IPS-18a (cell line): ENCODE measurements at regions not wholly inside any gene's neighbourhood (a gene's known extent, or its start where the extent isn't known, plus 50 kb on each side); places are given as distances from the start of the nearest gene placed in this dataset.
A peak's percentile ranks its signal among the peaks of the same experiment; 100 is the strongest.
"Not testable (repeated sequence)": the region's sequence is repeated elsewhere in the genome, so short reads cannot be mapped to it uniquely, and the experiment has no call there.

Experiments used
- H3K27ac ChIP-seq: one replicate; pipeline ENCODE4 v1.5.1; 2013; ENCODE audit warnings: low read length
- H3K27me3 ChIP-seq: one replicate; pipeline ENCODE4 v1.6.1; 2013; ENCODE audit warnings: mild to moderate bottlenecking, low read length; ENCODE audit not compliant: control insufficient read depth, insufficient read depth
- H3K36me3 ChIP-seq: one replicate; pipeline ENCODE4 v1.6.1; 2013; ENCODE audit warnings: low read depth, low read length; ENCODE audit not compliant: control insufficient read depth
- H3K4me1 ChIP-seq: one replicate; pipeline ENCODE4 v1.6.1; 2013; ENCODE audit warnings: low read depth, low read length; ENCODE audit not compliant: control insufficient read depth
- H3K4me3 ChIP-seq: one replicate; pipeline ENCODE4 v1.5.1; 2013; ENCODE audit warnings: low read length
- H3K9ac ChIP-seq: one replicate; pipeline ENCODE4 v1.6.1; 2013; ENCODE audit warnings: mild to moderate bottlenecking, low read length, moderate library complexity
- H3K9me3 ChIP-seq: one replicate; pipeline ENCODE4 v1.6.1; 2013; ENCODE audit warnings: low read depth, low read length; ENCODE audit not compliant: control insufficient read depth

DNA sequence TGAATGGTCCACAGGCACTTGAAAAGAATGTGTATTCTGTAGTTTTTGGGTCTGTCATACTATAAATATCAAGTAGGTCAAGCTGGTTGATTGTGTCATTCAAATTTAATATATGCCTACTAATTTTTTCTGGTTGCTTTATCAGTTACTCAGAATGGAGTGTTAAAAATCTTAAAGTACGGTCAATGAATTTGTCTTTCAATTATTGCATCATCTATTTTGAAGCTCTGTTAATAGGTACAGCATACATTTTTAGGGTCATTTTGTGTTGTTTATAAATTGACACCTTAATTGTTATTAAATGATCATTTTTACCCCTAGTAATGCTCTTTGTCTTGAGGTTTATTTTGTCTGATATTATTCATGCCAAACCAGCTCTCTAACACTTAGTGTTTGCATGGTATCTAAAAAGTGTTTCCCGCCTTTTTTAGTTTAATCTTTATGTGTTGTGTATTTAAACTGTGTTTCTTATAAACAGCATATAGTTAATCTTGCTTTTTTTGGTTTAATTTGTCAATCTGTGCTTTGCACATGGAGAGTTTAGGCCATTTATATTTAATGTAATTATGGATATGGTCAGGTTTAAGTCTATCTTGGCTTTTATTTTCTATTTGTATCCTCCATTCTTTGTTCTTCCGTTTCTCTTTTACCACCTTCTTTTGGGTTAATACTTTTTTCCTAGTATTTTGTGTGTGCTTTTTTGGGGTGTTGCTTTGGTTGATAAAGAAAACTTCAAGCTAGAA, 204.9 kb upstream of the EEF2KMT start:
- Histone ChIP-seq H3K4me1 (no peaks in the 10 kb centered on the region), H3K4me3 (no peak overlapping the region), H3K27me3 (no peaks in the 10 kb centered on the region), H3K36me3 (no peaks in the 10 kb centered on the region), H3K27ac (no peak overlapping the region), H3K9me3 (peaks cover 8% of the 10 kb centered on the region), H3K9ac (no peak overlapping the region)

DNA sequence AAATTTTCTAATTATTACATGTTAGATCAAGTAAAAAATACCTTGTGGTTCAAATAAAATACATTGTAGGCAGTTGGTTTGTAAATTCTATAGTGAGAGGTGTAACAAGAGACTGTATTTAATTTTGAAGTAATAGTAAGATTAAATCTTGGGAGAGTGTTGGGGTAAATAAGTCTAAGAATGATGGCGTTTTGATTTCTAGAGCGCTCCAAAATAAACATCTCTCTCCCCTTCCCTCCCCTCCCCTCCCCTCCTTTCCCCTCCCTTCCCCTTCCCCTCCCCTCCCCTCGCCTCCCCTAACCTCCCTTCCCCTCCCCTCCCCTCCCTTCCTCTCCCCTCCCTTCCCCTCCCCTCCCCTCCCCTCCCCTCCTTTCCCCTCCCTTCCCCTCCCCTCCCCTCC, 200.6 kb upstream of the EEF2KMT start:
- Histone ChIP-seq H3K9ac (no peak overlapping the region), H3K9me3 (peaks cover 8% of the 10 kb centered on the region), H3K27ac (no peak overlapping the region), H3K4me3 (no peak overlapping the region), H3K36me3 (no peaks in the 10 kb centered on the region), H3K4me1 (peaks cover 10% of the 10 kb centered on the region), H3K27me3 (no peaks in the 10 kb centered on the region)

GRCh38 chr16:5296176-5296575, 198.6 kb upstream of the EEF2KMT start:
- H3K36me3 ChIP-seq = no peaks in the 10 kb centered on the region
- H3K4me1 ChIP-seq = peaks cover 10% of the 10 kb centered on the region
- no peaks in the 10 kb centered on the region for H3K27me3 ChIP-seq
- H3K4me3 ChIP-seq = no peak overlapping the region
- H3K9me3 ChIP-seq = peaks cover 3% of the 10 kb centered on the region
- no peak overlapping the region for H3K27ac ChIP-seq
- no peak overlapping the region for H3K9ac ChIP-seq

DNA sequence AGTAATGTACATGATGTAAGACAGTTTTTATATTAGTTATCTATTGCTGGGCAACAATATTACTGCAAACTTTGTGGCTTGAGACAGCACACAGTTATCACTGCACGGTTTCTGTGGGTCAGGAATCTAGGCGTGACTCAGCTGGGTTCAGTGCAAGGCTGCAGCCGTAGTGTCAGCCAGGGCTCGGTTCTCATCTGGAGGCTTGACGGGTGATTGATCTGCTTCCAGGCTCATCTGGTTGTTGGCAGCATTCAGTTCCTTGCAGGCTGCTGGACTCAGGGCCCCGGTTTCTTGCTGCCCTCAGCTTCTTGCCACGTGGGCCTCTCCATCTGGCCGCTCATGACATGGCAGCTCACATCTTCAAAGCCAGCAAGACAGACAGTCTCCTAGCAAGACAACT, 197.7 kb upstream of the EEF2KMT start:
- not testable (repeated sequence) for H3K4me1 ChIP-seq, H3K9me3 ChIP-seq, H3K27me3 ChIP-seq, H3K27ac ChIP-seq, H3K4me3 ChIP-seq, H3K9ac ChIP-seq, H3K36me3 ChIP-seq

DNA sequence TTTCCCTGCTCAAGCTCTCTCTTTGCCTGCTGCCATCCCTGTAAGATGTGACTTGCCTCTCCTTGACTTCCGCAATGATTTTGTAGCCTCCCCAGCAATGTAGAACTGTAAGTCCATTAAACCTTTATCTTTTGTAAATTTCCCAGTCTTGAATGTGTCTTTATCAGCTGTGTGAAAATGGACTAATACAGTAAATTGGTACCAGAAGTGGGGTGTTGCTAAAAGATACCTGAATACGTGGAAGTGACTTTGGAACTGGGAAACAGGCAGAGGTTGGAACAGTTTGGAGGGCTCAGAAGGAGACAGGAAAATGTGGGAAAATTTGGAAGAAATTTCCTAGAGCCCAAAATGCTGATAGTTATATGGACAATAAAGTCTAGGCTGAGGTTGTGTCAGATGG, 184.6 kb upstream of the EEF2KMT start:
- H3K36me3 ChIP-seq, H3K4me1 ChIP-seq, H3K4me3 ChIP-seq, H3K27me3 ChIP-seq, H3K9ac ChIP-seq, H3K27ac ChIP-seq: not testable (repeated sequence)
- H3K9me3 ChIP-seq = peaks cover 11% of the 10 kb centered on the region

GRCh38 chr16:5257462-5257861, 159.9 kb upstream of the EEF2KMT start:
- H3K27me3 ChIP-seq = no peaks in the 10 kb centered on the region
- H3K27ac ChIP-seq = no peak overlapping the region
- H3K4me1 ChIP-seq = peaks cover under 1% of the 10 kb centered on the region
- H3K9ac ChIP-seq = no peak overlapping the region
- H3K9me3 ChIP-seq = no peaks in the 10 kb centered on the region
- H3K4me3 ChIP-seq = no peak overlapping the region
- no peaks in the 10 kb centered on the region for H3K36me3 ChIP-seq

GRCh38 chr16:5252791-5253190, 155.2 kb upstream of the EEF2KMT start:
- H3K4me1 ChIP-seq = peaks cover 15% of the 10 kb centered on the region
- no peaks in the 10 kb centered on the region for H3K27me3 ChIP-seq
- no peaks in the 10 kb centered on the region for H3K9me3 ChIP-seq
- no peak overlapping the region for H3K9ac ChIP-seq
- no peaks in the 10 kb centered on the region for H3K36me3 ChIP-seq
- no peak overlapping the region for H3K4me3 ChIP-seq
- peak overlapping the region; percentile 8 for H3K27ac ChIP-seq

- peaks cover 14% of the 10 kb centered on the region for H3K4me1 ChIP-seq
- not testable (repeated sequence) for H3K4me3 ChIP-seq, H3K9ac ChIP-seq, H3K27ac ChIP-seq, H3K27me3 ChIP-seq, H3K9me3 ChIP-seq, H3K36me3 ChIP-seq
These were observed 149.8 kb upstream of the EEF2KMT start for GRCh38 chr16:5247403-5247802.

DNA sequence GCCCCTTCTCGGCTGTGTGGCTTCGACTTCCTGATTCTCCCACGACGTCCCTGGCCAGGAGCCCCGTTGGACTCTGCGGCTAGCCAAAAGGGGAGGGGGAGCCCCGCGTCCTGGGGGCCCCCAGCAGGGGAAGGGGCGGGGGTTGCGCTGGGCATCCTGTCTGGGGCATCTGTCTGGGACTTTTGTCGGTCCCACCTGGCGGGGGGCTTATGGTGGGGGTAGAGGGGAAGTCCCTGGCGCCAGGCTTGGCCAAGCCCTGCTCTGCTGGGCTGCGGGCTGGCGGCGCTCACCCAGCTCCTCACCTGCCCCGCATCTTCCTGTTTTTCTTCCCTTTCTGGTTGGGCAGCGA, 142.7 kb upstream of the EEF2KMT start:
- not testable (repeated sequence) for H3K27ac ChIP-seq, H3K4me1 ChIP-seq, H3K36me3 ChIP-seq, H3K9me3 ChIP-seq, H3K9ac ChIP-seq
- peak overlapping the region; percentile 54 for H3K4me3 ChIP-seq
- H3K27me3 ChIP-seq = peaks cover 18% of the 10 kb centered on the region

DNA sequence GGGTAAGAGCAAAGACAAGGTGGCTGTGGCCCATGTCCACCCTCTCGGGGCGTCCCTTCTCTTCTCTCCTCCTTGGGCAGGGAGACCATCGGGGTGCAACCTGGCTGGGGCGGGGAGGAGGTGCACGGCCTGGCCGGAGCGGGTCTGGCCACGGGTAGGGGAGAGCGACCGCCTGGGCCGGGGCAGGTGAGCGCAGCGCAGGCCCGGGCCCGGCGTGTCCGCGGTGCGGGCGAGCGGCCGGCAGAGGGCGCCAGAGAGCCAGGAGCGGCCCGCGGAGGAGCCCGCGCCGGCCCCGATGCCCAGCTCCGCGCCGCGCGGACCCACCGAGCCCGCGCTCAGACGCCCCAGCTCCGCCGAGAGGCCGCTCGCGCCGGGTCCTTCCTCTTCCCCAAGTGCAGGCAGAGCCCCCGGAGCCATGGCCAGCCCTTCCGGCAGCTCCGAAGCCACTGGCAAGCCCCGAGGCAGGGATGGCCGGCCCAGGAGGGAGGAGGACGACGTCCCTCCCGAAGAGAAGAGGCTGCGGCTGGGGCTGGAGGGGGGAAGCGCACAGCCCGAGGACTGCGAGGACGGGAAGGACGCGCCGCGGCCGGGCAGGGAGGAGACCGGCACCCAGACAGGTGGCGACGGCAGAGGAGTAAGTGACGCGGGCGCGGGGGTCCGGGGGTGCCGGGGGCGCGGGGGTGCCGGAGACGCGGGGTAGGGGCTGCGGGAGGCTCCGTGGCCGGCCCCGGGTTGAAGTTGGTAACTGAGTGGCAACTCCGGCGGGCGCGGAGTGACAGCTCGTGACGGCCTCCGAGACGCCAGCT, 142.1 kb upstream of the EEF2KMT start:
- H3K27me3 ChIP-seq = peaks cover 18% of the 10 kb centered on the region
- peak overlapping the region; percentile 54 for H3K4me3 ChIP-seq
- H3K4me1 ChIP-seq, H3K27ac ChIP-seq, H3K36me3 ChIP-seq, H3K9me3 ChIP-seq, H3K9ac ChIP-seq: not testable (repeated sequence)

DNA sequence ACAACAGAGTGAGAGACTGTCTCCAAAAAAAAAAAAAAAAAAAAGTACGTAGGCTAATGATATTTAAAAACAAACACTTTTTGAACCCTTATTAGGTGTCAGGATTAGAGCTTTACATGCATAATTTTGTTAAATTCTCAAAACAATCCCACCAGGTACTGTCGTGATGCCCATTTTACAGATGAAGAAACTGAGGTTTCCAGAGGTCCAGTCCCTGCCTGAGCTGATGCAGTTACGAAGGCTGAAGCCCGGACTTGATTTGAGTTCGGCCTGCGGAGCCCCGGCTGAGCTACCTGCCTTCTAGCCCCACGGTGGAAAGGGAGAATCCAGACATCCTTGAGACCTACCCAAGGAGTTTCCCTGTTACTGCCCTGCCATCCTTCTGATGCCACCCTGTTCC, 137.5 kb upstream of the EEF2KMT start:
- peaks cover 11% of the 10 kb centered on the region for H3K27me3 ChIP-seq
- H3K4me1 ChIP-seq = no peaks in the 10 kb centered on the region
- H3K9ac ChIP-seq = no peak overlapping the region
- H3K4me3 ChIP-seq = no peak overlapping the region
- no peaks in the 10 kb centered on the region for H3K9me3 ChIP-seq
- no peaks in the 10 kb centered on the region for H3K36me3 ChIP-seq
- no peak overlapping the region for H3K27ac ChIP-seq
